RWPE2 (cell line): ENCODE measurements at regions not wholly inside any gene's neighbourhood (a gene's known extent, or its start where the extent isn't known, plus 50 kb on each side); places are given as distances from the start of the nearest gene placed in this dataset.

Experiments
- ATAC-seq: fragments of 200-7000 bp; cut with Tn5 transposase; 3 replicates; pipeline ENCODE4 v1.9.1; 2021; ENCODE audit warnings: low read depth
- DNase-seq: peaks from one replicate; pipeline ENCODE4 v3.0.0-alpha.2; 2020; ENCODE audit warnings: low spot score
- H3K27ac ChIP-seq: fragments of 450-650 bp; 2 replicates; pipeline ENCODE4 v1.5.1; 2017; ENCODE audit warnings: mild to moderate bottlenecking; ENCODE audit not compliant: poor library complexity, severe bottlenecking
- H3K27me3 ChIP-seq: fragments of 250-450 bp; sonication (Bioruptor Pico); 2 replicates; pipeline ENCODE4 v1.5.1; 2021; ENCODE audit warnings: mild to moderate bottlenecking, moderate library complexity; ENCODE audit not compliant: insufficient read depth, poor library complexity, severe bottlenecking
- H3K36me3 ChIP-seq: fragments of 250-450 bp; sonication (Bioruptor Pico); 2 replicates; pipeline ENCODE4 v1.5.1; 2020; ENCODE audit warnings: low read depth, mild to moderate bottlenecking, moderate library complexity
- H3K4me1 ChIP-seq: fragments of 250-450 bp; sonication (Bioruptor Pico); 2 replicates; pipeline ENCODE4 v1.5.1; 2021; ENCODE audit warnings: mild to moderate bottlenecking, moderate library complexity; ENCODE audit not compliant: insufficient read depth, poor library complexity, severe bottlenecking
- H3K4me3 ChIP-seq: fragments of 250-450 bp; sonication (Bioruptor Pico); 2 replicates; pipeline ENCODE4 v1.5.1; 2021; ENCODE audit warnings: mild to moderate bottlenecking, moderate library complexity; ENCODE audit not compliant: severe bottlenecking
- H3K9me3 ChIP-seq: fragments of 250-450 bp; sonication (Bioruptor Pico); 2 replicates; pipeline ENCODE4 v1.5.1; 2021; ENCODE audit warnings: mild to moderate bottlenecking, moderate library complexity; ENCODE audit not compliant: severe bottlenecking
- CTCF ChIP-seq: fragments of 450-650 bp; IDR thresholded peaks from one replicate; pipeline ENCODE4 v1.5.1; 2017; ENCODE audit warnings: mild to moderate bottlenecking, moderate library complexity; ENCODE audit not compliant: poor library complexity, severe bottlenecking

GRCh38 chr5:125038477-125038876 lies 292.0 kb upstream of the ZNF608 start:
- no peak for DNase-seq
- Histone ChIP-seq H3K4me3 (no peak overlapping the region), H3K27me3 (no peaks in the 10 kb centered on the region), H3K27ac (no peak overlapping the region), H3K4me1 (peaks cover 7% of the 10 kb centered on the region), H3K36me3 (no peaks in the 10 kb centered on the region), H3K9me3 (no peaks in the 10 kb centered on the region)
- ATAC-seq: no peak
- no peak for TF ChIP-seq CTCF

GRCh38 chr5:125041798-125042197 lies 295.4 kb upstream of the ZNF608 start:
- DNase-seq: no peak
- H3K27ac ChIP-seq: no peak overlapping the region

GRCh38 chr5:125042261-125042890 lies 295.9 kb upstream of the ZNF608 start:
- no peak for DNase-seq
- ATAC-seq: no peak

More at GRCh38 chr5:125041798-125042197, 295.4 kb upstream of the ZNF608 start:
- Histone ChIP-seq H3K36me3 (no peaks in the 10 kb centered on the region), H3K9me3 (no peaks in the 10 kb centered on the region), H3K27me3 (no peaks in the 10 kb centered on the region), H3K4me1 (peaks cover 38% of the 10 kb centered on the region), H3K4me3 (no peak overlapping the region)
- TF ChIP-seq CTCF: no peak
- ATAC-seq: no peak

GRCh38 chr5:125043781-125044391 lies 297.4 kb upstream of the ZNF608 start:
- Histone ChIP-seq H3K4me1 (peaks cover 38% of the 10 kb centered on the region), H3K27ac (peak overlapping the region; percentile 66), H3K4me3 (no peak overlapping the region), H3K9me3 (no peaks in the 10 kb centered on the region), H3K36me3 (no peaks in the 10 kb centered on the region), H3K27me3 (no peaks in the 10 kb centered on the region)
- ATAC-seq (peak; percentile 86), DNase-seq (peak; percentile 92)
- TF ChIP-seq CTCF: no peak

More at GRCh38 chr5:125042261-125042890, 295.9 kb upstream of the ZNF608 start:
- Histone ChIP-seq H3K27me3 (no peaks in the 10 kb centered on the region), H3K27ac (no peak overlapping the region), H3K36me3 (no peaks in the 10 kb centered on the region), H3K4me1 (peaks cover 38% of the 10 kb centered on the region), H3K4me3 (no peak overlapping the region), H3K9me3 (no peaks in the 10 kb centered on the region)
- TF ChIP-seq CTCF: no peak
